KMS-11 (cell line): ENCODE measurements at regions not wholly inside any gene's neighbourhood (a gene's known extent, or its start where the extent isn't known, plus 50 kb on each side); places are given as distances from the start of the nearest gene placed in this dataset.

ENCODE experiments used
- H2AFZ ChIP-seq: fragments of 200-600 bp; sonication (generic); 2 replicates; pipeline ENCODE4 v1.6.1; 2016; ENCODE audit warnings: antibody characterized with exemption, mixed run types, low read depth
- H3K27ac ChIP-seq: fragments of 200-600 bp; sonication (generic); 2 replicates; pipeline ENCODE4 v1.6.1; 2016; ENCODE audit warnings: mild to moderate bottlenecking, mixed run types
- H3K27me3 ChIP-seq: fragments of 200-600 bp; sonication (generic); 2 replicates; pipeline ENCODE4 v1.6.1; 2017; ENCODE audit warnings: mild to moderate bottlenecking, low read depth, mixed run types, moderate library complexity; ENCODE audit not compliant: insufficient read depth
- H3K36me3 ChIP-seq: fragments of 200-600 bp; sonication (generic); 2 replicates; pipeline ENCODE4 v1.6.1; 2017; ENCODE audit warnings: mild to moderate bottlenecking, mixed run types; ENCODE audit not compliant: insufficient read depth
- H3K4me1 ChIP-seq: fragments of 200-600 bp; sonication (generic); 2 replicates; pipeline ENCODE4 v1.6.1; 2016; ENCODE audit warnings: mild to moderate bottlenecking, low read depth, mixed run types; ENCODE audit not compliant: poor library complexity, severe bottlenecking
- H3K4me2 ChIP-seq: fragments of 200-600 bp; sonication (generic); 2 replicates; pipeline ENCODE4 v1.7.0; 2016; ENCODE audit warnings: mild to moderate bottlenecking, mixed run types
- H3K4me3 ChIP-seq: fragments of 200-600 bp; sonication (generic); IDR thresholded peaks from 2 replicates; pipeline ENCODE4 v1.6.1; 2017; ENCODE audit warnings: low read depth, low read length, mixed read lengths; ENCODE audit not compliant: insufficient read depth
- H3K79me2 ChIP-seq: fragments of 200-600 bp; sonication (generic); 2 replicates; pipeline ENCODE4 v1.6.1; 2016; ENCODE audit warnings: low read depth, mixed run types; ENCODE audit not compliant: insufficient read depth
- H3K9ac ChIP-seq: fragments of 200-600 bp; sonication (generic); 2 replicates; pipeline ENCODE4 v1.6.1; 2016; ENCODE audit warnings: mild to moderate bottlenecking, mixed run types
- H4K20me1 ChIP-seq: fragments of 200-600 bp; sonication (generic); 2 replicates; pipeline ENCODE4 v1.6.1; 2016; ENCODE audit warnings: mild to moderate bottlenecking, mixed run types; ENCODE audit not compliant: insufficient read depth
- CTCF ChIP-seq: fragments of 200-600 bp; sonication (generic); conservative IDR thresholded peaks from 2 replicates; pipeline ENCODE4 v1.6.1; 2017; ENCODE audit warnings: low read depth, mild to moderate bottlenecking, antibody characterized with exemption, low read length, moderate library complexity, mixed read lengths

- no peak overlapping the region for H3K9ac ChIP-seq
- no peaks in the 10 kb centered on the region for H3K79me2 ChIP-seq
- H2AFZ ChIP-seq: no peak overlapping the region
- H3K4me2 ChIP-seq: no peak overlapping the region
- no peaks in the 10 kb centered on the region for H3K36me3 ChIP-seq
- H3K4me1 ChIP-seq: no peaks in the 10 kb centered on the region
- no peak overlapping the region for H3K27ac ChIP-seq
- H3K27me3 ChIP-seq: no peaks in the 10 kb centered on the region
- H3K4me3 ChIP-seq: no peak overlapping the region
- no peak for TF ChIP-seq CTCF
- no peaks in the 10 kb centered on the region for H4K20me1 ChIP-seq
These were observed 343.3 kb upstream of the PPP2R3A start for GRCh38 chr3:135622215-135622614.

GRCh38 chr3:135622656-135623055 lies 342.9 kb upstream of the PPP2R3A start:
- Histone ChIP-seq H3K4me3 (no peak overlapping the region), H4K20me1 (no peaks in the 10 kb centered on the region)
- no peak for TF ChIP-seq CTCF

GRCh38 chr3:135623558-135623957 lies 342.0 kb upstream of the PPP2R3A start:
- Histone ChIP-seq H3K27me3 (no peaks in the 10 kb centered on the region), H3K4me2 (no peak overlapping the region), H4K20me1 (no peaks in the 10 kb centered on the region), H3K36me3 (no peaks in the 10 kb centered on the region), H3K9ac (no peak overlapping the region), H3K4me1 (no peaks in the 10 kb centered on the region), H2AFZ (no peak overlapping the region), H3K79me2 (no peaks in the 10 kb centered on the region), H3K4me3 (no peak overlapping the region), H3K27ac (no peak overlapping the region)
- no peak for TF ChIP-seq CTCF

More at GRCh38 chr3:135622656-135623055, 342.9 kb upstream of the PPP2R3A start:
- no peaks in the 10 kb centered on the region for H3K36me3 ChIP-seq
- H3K27me3 ChIP-seq: no peaks in the 10 kb centered on the region
- H3K4me2 ChIP-seq: no peak overlapping the region
- H2AFZ ChIP-seq: no peak overlapping the region
- no peaks in the 10 kb centered on the region for H3K79me2 ChIP-seq
- no peak overlapping the region for H3K27ac ChIP-seq
- no peak overlapping the region for H3K9ac ChIP-seq
- H3K4me1 ChIP-seq: no peaks in the 10 kb centered on the region

GRCh38 chr3:135627057-135627456 lies 338.5 kb upstream of the PPP2R3A start:
- Histone ChIP-seq H2AFZ (no peak overlapping the region), H3K36me3 (no peaks in the 10 kb centered on the region), H3K4me2 (no peak overlapping the region), H3K4me1 (no peaks in the 10 kb centered on the region), H3K79me2 (no peaks in the 10 kb centered on the region), H3K27me3 (no peaks in the 10 kb centered on the region), H3K27ac (no peak overlapping the region), H4K20me1 (no peaks in the 10 kb centered on the region), H3K9ac (no peak overlapping the region), H3K4me3 (no peak overlapping the region)
- TF ChIP-seq CTCF: no peak
